ENCODE measurements at regions not wholly inside any gene's neighbourhood (a gene's known extent, or its start where the extent isn't known, plus 50 kb on each side); places are given as distances from the start of the nearest gene placed in this dataset.

- no peak for TF ChIP-seq CTCF (IDR thresholded peaks at IDR 0.05)
- no peak for TF ChIP-seq EP300 (IDR thresholded peaks at IDR 0.05)
Measured at GRCh38 chr11:44389963-44390605, 80.1 kb upstream of the ALX4 start.

Data from suprapubic skin (tissue), 3 donors.